Neural cell (in vitro differentiated cells): ENCODE measurements at regions not wholly inside any gene's neighbourhood (a gene's known extent, or its start where the extent isn't known, plus 50 kb on each side); places are given as distances from the start of the nearest gene placed in this dataset.

Experiments
- H2AFZ ChIP-seq: fragments of 200-600, 300-800 bp; sonication (generic), shearing (Covaris generic); 2 replicates; pipeline ENCODE4 v1.6.0; 2014; ENCODE audit warnings: low read depth, mild to moderate bottlenecking, antibody characterized with exemption, low read length, moderate library complexity
- H3F3A ChIP-seq: fragments of 200-600 bp; shearing (Covaris generic); 2 replicates; pipeline ENCODE4 v1.6.1; 2016; ENCODE audit warnings: mild to moderate bottlenecking, moderate library complexity, mixed read lengths, antibody characterized with exemption, low read length; ENCODE audit not compliant: insufficient read depth, poor library complexity, severe bottlenecking
- H3K27ac ChIP-seq: fragments of 200-600, 300-800 bp; sonication (generic), shearing (Covaris generic); 2 replicates; pipeline ENCODE4 v1.5.1; 2014; ENCODE audit warnings: mild to moderate bottlenecking, low read length, moderate library complexity
- H3K27me3 ChIP-seq: fragments of 300-800, 200-600 bp; sonication (generic), shearing (Covaris generic); 2 replicates; pipeline ENCODE4 v1.6.0; 2014; ENCODE audit warnings: mild to moderate bottlenecking, low read depth, low read length, moderate library complexity; ENCODE audit not compliant: insufficient read depth
- H3K36me3 ChIP-seq: fragments of 300-800, 200-600 bp; sonication (generic), shearing (Covaris generic); 2 replicates; pipeline ENCODE4 v1.5.1; 2014; ENCODE audit warnings: mild to moderate bottlenecking, antibody characterized with exemption, low read length, moderate library complexity; ENCODE audit not compliant: insufficient read depth
- H3K4me2 ChIP-seq: fragments of 300-800, 200-600 bp; sonication (generic), shearing (Covaris generic); 2 replicates; pipeline ENCODE4 v1.6.0; 2014; ENCODE audit warnings: mild to moderate bottlenecking, low read length
- H3K4me3 ChIP-seq: fragments of 300-800, 200-600 bp; sonication (generic), shearing (Covaris generic); 2 replicates; pipeline ENCODE4 v1.5.1; 2014; ENCODE audit warnings: mild to moderate bottlenecking, low read length, moderate library complexity
- H3K79me2 ChIP-seq: fragments of 200-600 bp; shearing (Covaris generic); replicated peaks from 2 replicates; pipeline ENCODE4 v1.6.0; 2014; ENCODE audit warnings: mild to moderate bottlenecking, low read length, moderate library complexity; ENCODE audit not compliant: insufficient read depth
- H3K9ac ChIP-seq: fragments of 300-800, 200-600 bp; sonication (generic), shearing (Covaris generic); 2 replicates; pipeline ENCODE4 v1.6.1; 2016; ENCODE audit warnings: mild to moderate bottlenecking, low read length, mixed read lengths
- H3K9me2 ChIP-seq: fragments of 200-600 bp; shearing (Covaris generic); 2 replicates; pipeline ENCODE4 v1.6.1; 2016; ENCODE audit warnings: mild to moderate bottlenecking, low read length, mixed read lengths; ENCODE audit not compliant: insufficient read depth
- H3K9me3 ChIP-seq: fragments of 200-600, 300-800 bp; sonication (generic), shearing (Covaris generic); 2 replicates; pipeline ENCODE4 v1.6.1; 2016; ENCODE audit warnings: mild to moderate bottlenecking, mixed run types, low read length, moderate library complexity, mixed read lengths
- H4K20me1 ChIP-seq: fragments of 200-600 bp; shearing (Covaris generic); 2 replicates; pipeline ENCODE4 v1.6.1; 2016; ENCODE audit warnings: mild to moderate bottlenecking, mixed run types; ENCODE audit not compliant: insufficient read depth
- CTCF ChIP-seq: fragments of 450-650 bp; IDR thresholded peaks from 2 replicates; pipeline ENCODE4 v1.5.1; 2014; ENCODE audit warnings: antibody characterized with exemption, mild to moderate bottlenecking, moderate library complexity; ENCODE audit not compliant: poor library complexity, severe bottlenecking
- EP300 ChIP-seq: fragments of 450-650 bp; conservative IDR thresholded peaks from 2 replicates; pipeline ENCODE4 v1.6.1; 2014; ENCODE audit warnings: antibody characterized with exemption, mild to moderate bottlenecking, moderate library complexity; ENCODE audit not compliant: poor library complexity, severe bottlenecking
- EZH2 ChIP-seq: fragments of 200-600, 300-800 bp; shearing (Covaris generic), sonication (generic); IDR thresholded peaks from 2 replicates; pipeline ENCODE4 v1.6.1; 2014; ENCODE audit warnings: antibody characterized with exemption, low read length, borderline replicate concordance, mild to moderate bottlenecking; ENCODE audit not compliant: insufficient read depth, poor library complexity, severe bottlenecking
- MXI1 ChIP-seq: fragments of 450-650 bp; conservative IDR thresholded peaks from 2 replicates; pipeline ENCODE4 v1.6.1; 2014; ENCODE audit warnings: antibody characterized with exemption, mild to moderate bottlenecking; ENCODE audit not compliant: poor library complexity, severe bottlenecking
- POLR2AphosphoS5 ChIP-seq: IDR thresholded peaks from 2 replicates; pipeline ENCODE4 v1.6.1; 2012
- RAD21 ChIP-seq: fragments of 450-650 bp; conservative IDR thresholded peaks from 2 replicates; pipeline ENCODE4 v1.6.1; 2014; ENCODE audit warnings: antibody characterized with exemption, mild to moderate bottlenecking, moderate library complexity
- REST ChIP-seq: IDR thresholded peaks from 2 replicates; pipeline ENCODE4 v1.6.1; 2012; ENCODE audit warnings: borderline replicate concordance
- SMC3 ChIP-seq: fragments of 450-650 bp; conservative IDR thresholded peaks from 2 replicates; pipeline ENCODE4 v1.6.1; 2014; ENCODE audit warnings: antibody characterized with exemption, mild to moderate bottlenecking, moderate library complexity; ENCODE audit not compliant: poor library complexity

GRCh38 chr20:30611239-30611984 is 646.1 kb upstream of the DEFB115 start:
- Histone ChIP-seq H3K4me2 (no peak overlapping the region), H3K9me2 (no peaks in the 10 kb centered on the region), H3K4me3 (no peak overlapping the region), H3K79me2 (no peaks in the 10 kb centered on the region), H3K9ac (no peak overlapping the region), H3F3A (no peaks in the 10 kb centered on the region), H3K36me3 (no peaks in the 10 kb centered on the region), H2AFZ (no peak overlapping the region), H3K9me3 (peaks cover 5% of the 10 kb centered on the region), H4K20me1 (no peaks in the 10 kb centered on the region), H3K27ac (no peak overlapping the region), H3K27me3 (no peaks in the 10 kb centered on the region)
- no peak for TF ChIP-seq REST
- no peak for TF ChIP-seq SMC3
- TF ChIP-seq EZH2, result no peak
- no peak for TF ChIP-seq CTCF
- TF ChIP-seq MXI1, result no peak
- TF ChIP-seq POLR2AphosphoS5, result no peak

- Histone ChIP-seq H3K27me3 (no peaks in the 10 kb centered on the region), H3K9me3 (peaks cover 5% of the 10 kb centered on the region)
Measured at GRCh38 chr20:30612344-30612743, 645.1 kb upstream of the DEFB115 start.

More at GRCh38 chr20:30612344-30612743, 645.1 kb upstream of the DEFB115 start:
- H3K4me2 ChIP-seq, result no peak overlapping the region
- no peaks in the 10 kb centered on the region for H4K20me1 ChIP-seq
- no peak overlapping the region for H3K27ac ChIP-seq
- no peak for TF ChIP-seq POLR2AphosphoS5
- no peak for TF ChIP-seq CTCF
- no peak for TF ChIP-seq RAD21
- no peak for TF ChIP-seq EZH2
- TF ChIP-seq MXI1, result no peak
- no peak for TF ChIP-seq REST
- TF ChIP-seq EP300, result no peak
- H3K9me2 ChIP-seq, result no peaks in the 10 kb centered on the region
- no peak overlapping the region for H3K4me3 ChIP-seq
- H3K36me3 ChIP-seq, result no peaks in the 10 kb centered on the region
- H3K9ac ChIP-seq, result no peak overlapping the region
- no peak overlapping the region for H2AFZ ChIP-seq
- no peaks in the 10 kb centered on the region for H3K79me2 ChIP-seq
- no peaks in the 10 kb centered on the region for H3F3A ChIP-seq
